OCI-LY7 (cell line): ENCODE measurements at regions not wholly inside any gene's neighbourhood (a gene's known extent, or its start where the extent isn't known, plus 50 kb on each side); places are given as distances from the start of the nearest gene placed in this dataset.
"Not testable (repeated sequence)": the region's sequence is repeated elsewhere in the genome, so short reads cannot be mapped to it uniquely, and the experiment has no call there.

ENCODE experiments used
- BruUV-seq: library from RNA; stranded (reverse); fragments of 400-500 nt; replicated peaks from 2 replicates; lab custom pipeline; 2021; lab: Mats Ljungman, UMichigan
- CTCF ChIA-PET: fragments of 300-600 bp; sonication (Branson Sonifier 250); formaldehyde crosslinking; loops from one replicate; lab custom pipeline; 2022; ENCODE audit warnings: antibody characterized with exemption; ENCODE audit not compliant: unreplicated experiment; lab: Charles Lee
- POLR2A ChIA-PET: fragments of 300-600 bp; sonication (Branson Sonifier 250); formaldehyde crosslinking; loops from one replicate; lab custom pipeline; 2022; ENCODE audit warnings: antibody characterized with exemption; lab: Charles Lee
- DNase-seq: peaks from one replicate; pipeline ENCODE4 v3.0.0-alpha.2; 2015; ENCODE audit warnings: low spot score
- H2AFZ ChIP-seq: fragments of 200-600 bp; sonication (generic), shearing (Covaris generic); 2 replicates; pipeline ENCODE4 v1.6.1; 2014; ENCODE audit warnings: mild to moderate bottlenecking, antibody characterized with exemption, low read length, moderate library complexity
- H3K27ac ChIP-seq: fragments of 200-600 bp; sonication (generic); 2 replicates; pipeline ENCODE4 v1.5.1; 2014; ENCODE audit warnings: mixed run types, low read depth, mild to moderate bottlenecking, moderate library complexity, low read length, inconsistent platforms; ENCODE audit not compliant: poor library complexity, severe bottlenecking
- H3K36me3 ChIP-seq: fragments of 200-600 bp; sonication (generic); 2 replicates; pipeline ENCODE4 v1.6.1; 2014; ENCODE audit warnings: mild to moderate bottlenecking, antibody characterized with exemption, low read length, moderate library complexity, mixed read lengths; ENCODE audit not compliant: insufficient read depth
- H3K4me1 ChIP-seq: fragments of 200-600 bp; sonication (generic); 2 replicates; pipeline ENCODE4 v1.5.1; 2014; ENCODE audit warnings: mild to moderate bottlenecking, low read length; ENCODE audit not compliant: insufficient read depth, poor library complexity, severe bottlenecking
- H3K4me2 ChIP-seq: fragments of 200-600 bp; sonication (generic); 2 replicates; pipeline ENCODE4 v1.6.1; 2014; ENCODE audit warnings: mild to moderate bottlenecking, low read length
- H3K4me3 ChIP-seq: fragments of 200-600 bp; sonication (generic); 2 replicates; pipeline ENCODE4 v1.5.1; 2014; ENCODE audit warnings: mild to moderate bottlenecking, low read depth, low read length; ENCODE audit not compliant: poor library complexity, severe bottlenecking
- H3K79me2 ChIP-seq: fragments of 200-600 bp; sonication (generic); 2 replicates; pipeline ENCODE4 v1.6.1; 2016; ENCODE audit warnings: low read depth, mild to moderate bottlenecking, low read length, moderate library complexity, mixed read lengths; ENCODE audit not compliant: insufficient read depth
- H3K9me2 ChIP-seq: fragments of 200-600 bp; sonication (generic); 2 replicates; pipeline ENCODE4 v1.6.1; 2016; ENCODE audit warnings: mild to moderate bottlenecking, low read length, mixed read lengths; ENCODE audit not compliant: insufficient read depth
- H3K9me3 ChIP-seq: fragments of 200-600 bp; sonication (generic); 2 replicates; pipeline ENCODE4 v1.6.1; 2014; ENCODE audit warnings: mild to moderate bottlenecking, mixed run types, low read length, mixed read lengths
- H4K20me1 ChIP-seq: fragments of 200-600 bp; sonication (generic); 2 replicates; pipeline ENCODE4 v1.6.1; 2014; ENCODE audit warnings: mild to moderate bottlenecking, antibody characterized with exemption, low read length, moderate library complexity, mixed read lengths; ENCODE audit not compliant: insufficient read depth
- CTCF ChIP-seq: fragments of 200-600 bp; sonication (generic); conservative IDR thresholded peaks from 2 replicates; pipeline ENCODE4 v1.5.1; 2014; ENCODE audit warnings: mild to moderate bottlenecking, antibody characterized with exemption, low read length, moderate library complexity, mixed read lengths
- EZH2phosphoT487 ChIP-seq: fragments of 200-600 bp; sonication (generic); IDR thresholded peaks from 2 replicates; pipeline ENCODE4 v1.6.1; 2018; ENCODE audit warnings: low read depth, borderline replicate concordance, mild to moderate bottlenecking, mixed run types, antibody characterized with exemption, low read length, moderate library complexity, mixed read lengths
- intact Hi-C: fragments of 100-400 bp; cut with micrococcal nuclease; formaldehyde crosslinking; loops from one replicate; pipeline ENCODE4 v1.10.0; 2022; ENCODE audit not compliant: unreplicated experiment

- TF ChIP-seq CTCF (no peak), EZH2phosphoT487 (no peak)
- Histone ChIP-seq H3K27ac (no peak overlapping the region), H3K79me2 (no peaks in the 10 kb centered on the region), H3K36me3 (no peaks in the 10 kb centered on the region), H2AFZ (no peak overlapping the region), H3K9me3 (no peaks in the 10 kb centered on the region), H3K4me2 (no peak overlapping the region), H3K4me1 (no peaks in the 10 kb centered on the region), H3K4me3 (no peak overlapping the region), H3K9me2 (no peaks in the 10 kb centered on the region), H4K20me1 (no peaks in the 10 kb centered on the region)
- POLR2A ChIA-PET: interaction anchor here (0.6 kb wide), 1 partner anchor 73 kb away, joined by 3 read pairs; no protein-coding TSS in a partner anchor
- DNase-seq: no peak
- CTCF ChIA-PET: no interaction called here
- BruUV-seq: no TSS peak
- intact Hi-C loops: no loop called here
Measured at GRCh38 chr1:245001252-245001651, 136.9 kb upstream of the HNRNPU start.

GRCh38 chr1:245000872-245001188 lies 136.5 kb upstream of the HNRNPU start:
- no peak for DNase-seq
- Histone ChIP-seq H3K9me2 (no peaks in the 10 kb centered on the region), H3K4me1 (no peaks in the 10 kb centered on the region), H3K36me3 (no peaks in the 10 kb centered on the region), H3K79me2 (no peaks in the 10 kb centered on the region), H4K20me1 (no peaks in the 10 kb centered on the region), H2AFZ (no peak overlapping the region), H3K9me3 (no peaks in the 10 kb centered on the region), H3K4me3 (no peak overlapping the region), H3K27ac (no peak overlapping the region), H3K4me2 (no peak overlapping the region)
- TF ChIP-seq EZH2phosphoT487 (no peak), CTCF (no peak)
- ChIA-PET POLR2A (interaction anchor here (0.6 kb wide), 1 partner anchor 21 kb away, joined by 5 read pairs; no protein-coding TSS in a partner anchor), CTCF (no interaction called here)
- intact Hi-C loops: no loop called here
- no TSS peak for BruUV-seq

- H3K4me1 ChIP-seq, H3K4me2 ChIP-seq, H2AFZ ChIP-seq, CTCF ChIA-PET, H3K4me3 ChIP-seq, H3K79me2 ChIP-seq, H3K27ac ChIP-seq, H3K9me2 ChIP-seq, intact Hi-C loops, H4K20me1 ChIP-seq, H3K36me3 ChIP-seq, DNase-seq, BruUV-seq, H3K9me3 ChIP-seq: not testable (repeated sequence)
- POLR2A ChIA-PET: interaction anchor here (0.5 to 3.5 kb wide), 9 partner anchors 8 to 1486 kb away, joined by 3 to 17 read pairs (median 3); no protein-coding TSS in a partner anchor
Measured at GRCh38 chr1:244999644-245000043, 135.3 kb upstream of the HNRNPU start.
